Keratinocyte (primary cell): ENCODE measurements at regions not wholly inside any gene's neighbourhood (a gene's known extent, or its start where the extent isn't known, plus 50 kb on each side); places are given as distances from the start of the nearest gene placed in this dataset.

ENCODE experiments used
- DNase-seq: peaks from one replicate; pipeline ENCODE4 v3.0.0-alpha.2; 2011; ENCODE audit warnings: low read depth, missing footprints, low spot score
- FAIRE-seq: peaks from 2 replicates; lab custom pipeline; 2011; peaks lifted over from hg19 to GRCh38; lab: Jason Lieb, UNC
- H2AFZ ChIP-seq: 2 replicates; pipeline ENCODE4 v1.6.0; 2012; ENCODE audit warnings: low read length, control low read depth, inconsistent platforms; ENCODE audit not compliant: control insufficient read depth
- H3K27ac ChIP-seq: 2 replicates; pipeline ENCODE4 v1.5.1; 2011; ENCODE audit warnings: low read length; ENCODE audit not compliant: control insufficient read depth, insufficient read depth
- H3K27me3 ChIP-seq: 3 replicates; pipeline ENCODE4 v1.6.0; 2011; ENCODE audit warnings: low read length; ENCODE audit not compliant: control insufficient read depth, insufficient read depth; ENCODE audit errors: extremely low read depth
- H3K36me3 ChIP-seq, 2 experiments: 2 replicates in 1 of 2; 3 replicates in 1 of 2; pipeline ENCODE4 v1.5.1; 2011; ENCODE audit warnings: low read length in 2 of 2, mild to moderate bottlenecking in 1 of 2; ENCODE audit not compliant: control insufficient read depth in 2 of 2, insufficient read depth in 2 of 2; ENCODE audit errors: extremely low read depth in 1 of 2
- H3K4me1 ChIP-seq: 3 replicates; pipeline ENCODE4 v1.5.1; 2011; ENCODE audit warnings: low read length; ENCODE audit not compliant: control insufficient read depth, insufficient read depth; ENCODE audit errors: extremely low read depth
- H3K4me2 ChIP-seq: 3 replicates; pipeline ENCODE4 v1.6.0; 2011; ENCODE audit warnings: low read depth, low read length; ENCODE audit not compliant: control insufficient read depth, insufficient read depth; ENCODE audit errors: extremely low read depth
- H3K4me3 ChIP-seq, 3 experiments: fragments of 200-600 bp in 1 of 3; sonication (generic) in 1 of 3; 2 replicates in 2 of 3; 3 replicates in 1 of 3; pipeline ENCODE4 v1.5.1; 2011 to 2016; ENCODE audit warnings: low read length in 3 of 3, mild to moderate bottlenecking in 3 of 3, control low read depth in 2 of 3, inconsistent platforms in 1 of 3, low read depth in 1 of 3, mixed read lengths in 1 of 3, mixed run types in 1 of 3, moderate library complexity in 1 of 3; ENCODE audit not compliant: control insufficient read depth in 2 of 3, insufficient read depth in 2 of 3; ENCODE audit errors: extremely low read depth in 1 of 3
- H3K79me2 ChIP-seq: 2 replicates; pipeline ENCODE4 v1.6.0; 2012; ENCODE audit warnings: low read length; ENCODE audit not compliant: control insufficient read depth, insufficient read depth
- H3K9ac ChIP-seq: 3 replicates; pipeline ENCODE4 v1.6.0; 2011; ENCODE audit warnings: low read length; ENCODE audit not compliant: control insufficient read depth, insufficient read depth; ENCODE audit errors: extremely low read depth
- H3K9me1 ChIP-seq: 3 replicates; pipeline ENCODE4 v1.6.0; 2011; ENCODE audit warnings: low read length; ENCODE audit not compliant: control insufficient read depth, insufficient read depth; ENCODE audit errors: extremely low read depth
- H3K9me3 ChIP-seq: 2 replicates; pipeline ENCODE4 v1.5.1; 2012; ENCODE audit warnings: low read depth, low read length; ENCODE audit not compliant: control insufficient read depth
- H4K20me1 ChIP-seq: 3 replicates; pipeline ENCODE4 v1.6.0; 2011; ENCODE audit warnings: low read length; ENCODE audit not compliant: control insufficient read depth, insufficient read depth; ENCODE audit errors: extremely low read depth
- EZH2 ChIP-seq: IDR thresholded peaks from one replicate; pipeline ENCODE4 v1.6.1; 2012; ENCODE audit warnings: inconsistent platforms, mild to moderate bottlenecking, low read length, moderate library complexity
- dilution Hi-C: fragments of 300-500 bp; cut with MboI; formaldehyde crosslinking; loops from one replicate; pipeline ENCODE4 v1.7.0; 2020; ENCODE audit warnings: low sequenced_read_pairs; ENCODE audit not compliant: extremely low pct_ligation_motif_present
- TF ChIP-seq, protein P1 (sequence below), 3 experiments: IDR thresholded peaks in 1 of 3; conservative IDR thresholded peaks in 1 of 3; optimal IDR thresholded peaks in 1 of 3; 2 replicates in 2 of 3; 3 replicates in 1 of 3; pipeline versions ENCODE3 to v1.5.1; 2011; ENCODE audit warnings: low read length in 3 of 3, mild to moderate bottlenecking in 3 of 3, moderate library complexity in 2 of 3, control low read depth in 1 of 3, inconsistent platforms in 1 of 3; ENCODE audit not compliant: insufficient read depth in 2 of 3; ENCODE audit errors: extremely low read depth in 1 of 3

- dilution Hi-C loops = no loop called here
- no peak for FAIRE-seq
- H3K4me3 ChIP-seq = no peak overlapping the region
These were observed 171.0 kb downstream of the PAH start for GRCh38 chr12:102745971-102746600.

DNA sequence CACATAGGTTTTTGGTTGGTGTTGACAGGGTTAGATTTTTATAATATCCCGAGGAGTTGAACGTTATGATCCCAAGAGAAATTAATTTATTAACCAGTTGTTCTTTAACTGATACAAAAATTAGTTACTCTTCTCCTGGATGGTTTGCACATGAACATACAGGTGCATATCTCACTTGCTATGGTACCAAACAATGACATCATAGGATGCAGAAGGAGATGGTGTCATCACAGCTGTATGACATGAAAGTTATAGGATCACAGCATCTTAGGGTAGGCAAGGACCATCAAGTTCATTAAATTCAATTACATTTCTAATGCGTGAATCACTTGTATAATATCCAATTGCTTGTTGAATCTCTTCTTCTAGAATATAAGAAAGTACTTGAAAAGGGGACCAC, 175.8 kb downstream of the PAH start:
- Histone ChIP-seq H3K79me2 (no peaks in the 10 kb centered on the region), H3K27me3 (no peaks in the 10 kb centered on the region), H3K9me3 (no peaks in the 10 kb centered on the region), H3K27ac (no peak overlapping the region), H2AFZ (no peak overlapping the region), H3K4me2 (no peak overlapping the region), H3K4me3 (no peak overlapping the region), H3K36me3 (no peaks in the 10 kb centered on the region), H3K4me1 (no peaks in the 10 kb centered on the region), H4K20me1 (no peaks in the 10 kb centered on the region), H3K9ac (no peak overlapping the region), H3K9me1 (no peaks in the 10 kb centered on the region)
- no peak for TF ChIP-seq EZH2
- TF ChIP-seq, protein P1, sequence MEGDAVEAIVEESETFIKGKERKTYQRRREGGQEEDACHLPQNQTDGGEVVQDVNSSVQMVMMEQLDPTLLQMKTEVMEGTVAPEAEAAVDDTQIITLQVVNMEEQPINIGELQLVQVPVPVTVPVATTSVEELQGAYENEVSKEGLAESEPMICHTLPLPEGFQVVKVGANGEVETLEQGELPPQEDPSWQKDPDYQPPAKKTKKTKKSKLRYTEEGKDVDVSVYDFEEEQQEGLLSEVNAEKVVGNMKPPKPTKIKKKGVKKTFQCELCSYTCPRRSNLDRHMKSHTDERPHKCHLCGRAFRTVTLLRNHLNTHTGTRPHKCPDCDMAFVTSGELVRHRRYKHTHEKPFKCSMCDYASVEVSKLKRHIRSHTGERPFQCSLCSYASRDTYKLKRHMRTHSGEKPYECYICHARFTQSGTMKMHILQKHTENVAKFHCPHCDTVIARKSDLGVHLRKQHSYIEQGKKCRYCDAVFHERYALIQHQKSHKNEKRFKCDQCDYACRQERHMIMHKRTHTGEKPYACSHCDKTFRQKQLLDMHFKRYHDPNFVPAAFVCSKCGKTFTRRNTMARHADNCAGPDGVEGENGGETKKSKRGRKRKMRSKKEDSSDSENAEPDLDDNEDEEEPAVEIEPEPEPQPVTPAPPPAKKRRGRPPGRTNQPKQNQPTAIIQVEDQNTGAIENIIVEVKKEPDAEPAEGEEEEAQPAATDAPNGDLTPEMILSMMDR (optimal IDR thresholded peaks at IDR 0.05 in 1 of 3, IDR thresholded peaks at IDR 0.05 in 1 of 3, conservative IDR thresholded peaks at IDR 0.05 in 1 of 3; ENCODE audit: extremely low read depth in 1 of 3, insufficient read depth in 2 of 3, low read length in 3 of 3) = no peak
- dilution Hi-C loops = no loop called here
- no peak for DNase-seq
- FAIRE-seq = no peak

More at GRCh38 chr12:102745971-102746600, 171.0 kb downstream of the PAH start:
- no peak overlapping the region for H2AFZ ChIP-seq
- H4K20me1 ChIP-seq = no peaks in the 10 kb centered on the region
- no peak overlapping the region for H3K4me2 ChIP-seq
- no peaks in the 10 kb centered on the region for H3K79me2 ChIP-seq
- H3K9me1 ChIP-seq = no peaks in the 10 kb centered on the region
- DNase-seq = no peak
- H3K9me3 ChIP-seq = no peaks in the 10 kb centered on the region
- TF ChIP-seq, protein P1 (optimal IDR thresholded peaks at IDR 0.05 in 1 of 3, IDR thresholded peaks at IDR 0.05 in 1 of 3, conservative IDR thresholded peaks at IDR 0.05 in 1 of 3; ENCODE audit: extremely low read depth in 1 of 3, insufficient read depth in 2 of 3, low read length in 3 of 3) = no peak
- no peak overlapping the region for H3K27ac ChIP-seq
- no peak overlapping the region for H3K9ac ChIP-seq
- no peaks in the 10 kb centered on the region for H3K27me3 ChIP-seq
- no peaks in the 10 kb centered on the region for H3K36me3 ChIP-seq
- no peaks in the 10 kb centered on the region for H3K4me1 ChIP-seq
